ENCODE measurements at regions not wholly inside any gene's neighbourhood (a gene's known extent, or its start where the extent isn't known, plus 50 kb on each side); places are given as distances from the start of the nearest gene placed in this dataset.

DNA sequence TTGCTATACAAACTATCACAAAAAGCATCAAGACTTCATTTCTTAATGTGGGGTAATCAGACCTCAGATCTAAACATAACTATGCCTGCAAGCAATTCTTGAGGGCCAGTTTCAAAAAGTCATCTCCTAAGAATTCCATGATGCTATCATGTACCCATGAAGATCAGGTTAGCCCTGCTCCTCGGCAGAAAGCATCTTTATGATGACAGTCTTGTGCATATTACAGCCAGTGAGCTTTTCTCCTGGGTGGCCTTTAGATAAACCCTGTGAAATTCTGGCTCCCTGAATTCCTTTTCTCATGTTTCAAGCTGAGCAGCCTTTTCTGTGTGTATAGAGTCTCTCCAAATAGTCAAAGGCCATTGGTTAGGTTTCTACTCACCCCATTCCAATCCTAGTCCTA, 201.9 kb upstream of the MCTP2 start:
- WGBS, 2 donors, result 20 to 21% methylated on average over 1 of the region's 1 CpG
- no peaks in the 10 kb centered on the region for H3K9me3 ChIP-seq
- TF ChIP-seq POLR2A (IDR thresholded peaks at IDR 0.05), result no peak
- no peak overlapping the region for H3K27ac ChIP-seq
- DNase-seq (ENCODE audit: low spot score in 2 of 2), result no peak
- no peaks in the 10 kb centered on the region for H3K36me3 ChIP-seq
- H3K4me3 ChIP-seq, result no peak overlapping the region
- H3K4me1 ChIP-seq, result no peaks in the 10 kb centered on the region
- no peaks in the 10 kb centered on the region for H3K27me3 ChIP-seq

DNA sequence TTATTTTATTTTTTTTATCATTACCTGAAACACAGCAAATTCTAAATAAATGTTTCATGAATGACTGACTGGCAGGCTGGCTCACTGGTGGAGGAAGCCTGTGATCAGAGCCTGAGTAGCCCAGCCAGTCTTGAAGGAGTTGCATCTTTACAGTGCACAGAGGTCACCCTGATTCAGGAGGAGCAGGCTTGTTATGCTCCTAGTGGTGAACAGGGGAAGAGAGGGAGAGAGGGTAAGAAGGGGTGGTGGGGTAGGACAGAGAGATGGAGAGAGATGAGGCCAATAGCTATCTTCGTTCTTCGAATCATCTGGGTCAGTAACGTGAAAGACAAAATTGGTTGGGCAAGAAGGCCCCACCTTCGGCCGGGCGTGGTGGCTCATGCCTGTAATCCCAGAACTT, 202.6 kb upstream of the MCTP2 start:
- H3K4me3 ChIP-seq, result no peak overlapping the region
- no peak overlapping the region for H3K27ac ChIP-seq
- no peak for DNase-seq (ENCODE audit: low spot score in 2 of 2)
- TF ChIP-seq POLR2A (IDR thresholded peaks at IDR 0.05), result no peak
- TF ChIP-seq, protein P1, sequence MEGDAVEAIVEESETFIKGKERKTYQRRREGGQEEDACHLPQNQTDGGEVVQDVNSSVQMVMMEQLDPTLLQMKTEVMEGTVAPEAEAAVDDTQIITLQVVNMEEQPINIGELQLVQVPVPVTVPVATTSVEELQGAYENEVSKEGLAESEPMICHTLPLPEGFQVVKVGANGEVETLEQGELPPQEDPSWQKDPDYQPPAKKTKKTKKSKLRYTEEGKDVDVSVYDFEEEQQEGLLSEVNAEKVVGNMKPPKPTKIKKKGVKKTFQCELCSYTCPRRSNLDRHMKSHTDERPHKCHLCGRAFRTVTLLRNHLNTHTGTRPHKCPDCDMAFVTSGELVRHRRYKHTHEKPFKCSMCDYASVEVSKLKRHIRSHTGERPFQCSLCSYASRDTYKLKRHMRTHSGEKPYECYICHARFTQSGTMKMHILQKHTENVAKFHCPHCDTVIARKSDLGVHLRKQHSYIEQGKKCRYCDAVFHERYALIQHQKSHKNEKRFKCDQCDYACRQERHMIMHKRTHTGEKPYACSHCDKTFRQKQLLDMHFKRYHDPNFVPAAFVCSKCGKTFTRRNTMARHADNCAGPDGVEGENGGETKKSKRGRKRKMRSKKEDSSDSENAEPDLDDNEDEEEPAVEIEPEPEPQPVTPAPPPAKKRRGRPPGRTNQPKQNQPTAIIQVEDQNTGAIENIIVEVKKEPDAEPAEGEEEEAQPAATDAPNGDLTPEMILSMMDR (IDR thresholded peaks at IDR 0.05), result no peak
- TF ChIP-seq EP300 (IDR thresholded peaks at IDR 0.05), result no peak
- H3K9me3 ChIP-seq, result no peaks in the 10 kb centered on the region
- H3K36me3 ChIP-seq, result no peaks in the 10 kb centered on the region
- no peaks in the 10 kb centered on the region for H3K4me1 ChIP-seq
- WGBS, 2 donors, result 93 to 95% methylated on average over 6 of the region's 6 CpGs
- no peaks in the 10 kb centered on the region for H3K27me3 ChIP-seq

DNA sequence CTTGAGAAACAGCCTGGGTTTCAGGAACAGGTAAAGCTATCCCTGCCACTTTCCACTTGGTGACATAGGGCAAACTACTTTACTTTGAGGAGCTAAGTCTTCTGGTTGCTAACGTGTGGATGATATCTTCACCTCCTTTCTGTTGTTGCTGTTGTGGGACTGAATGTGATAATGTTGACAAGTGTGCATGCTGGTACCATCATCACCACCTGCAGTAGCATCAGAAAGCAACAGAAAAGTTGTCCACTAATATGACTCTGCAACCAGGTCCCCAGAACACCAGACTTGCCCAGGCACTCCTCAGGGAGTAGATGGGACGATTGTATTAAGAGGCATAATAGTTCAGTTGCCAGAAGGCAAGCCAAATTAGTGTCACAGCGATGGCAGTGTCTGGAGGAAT, 203.2 kb upstream of the MCTP2 start:
- H3K4me3 ChIP-seq, result no peak overlapping the region
- H3K4me1 ChIP-seq, result no peaks in the 10 kb centered on the region
- DNase-seq (ENCODE audit: low spot score in 2 of 2), result no peak
- no peaks in the 10 kb centered on the region for H3K36me3 ChIP-seq
- TF ChIP-seq, protein P1 (IDR thresholded peaks at IDR 0.05), result no peak
- TF ChIP-seq EP300 (IDR thresholded peaks at IDR 0.05) (no peak), POLR2A (IDR thresholded peaks at IDR 0.05) (no peak)
- no peaks in the 10 kb centered on the region for H3K27me3 ChIP-seq
- H3K27ac ChIP-seq, result no peak overlapping the region
- H3K9me3 ChIP-seq, result no peaks in the 10 kb centered on the region
- WGBS, 2 donors, result 74 to 80% methylated on average over 3 of the region's 3 CpGs

DNA sequence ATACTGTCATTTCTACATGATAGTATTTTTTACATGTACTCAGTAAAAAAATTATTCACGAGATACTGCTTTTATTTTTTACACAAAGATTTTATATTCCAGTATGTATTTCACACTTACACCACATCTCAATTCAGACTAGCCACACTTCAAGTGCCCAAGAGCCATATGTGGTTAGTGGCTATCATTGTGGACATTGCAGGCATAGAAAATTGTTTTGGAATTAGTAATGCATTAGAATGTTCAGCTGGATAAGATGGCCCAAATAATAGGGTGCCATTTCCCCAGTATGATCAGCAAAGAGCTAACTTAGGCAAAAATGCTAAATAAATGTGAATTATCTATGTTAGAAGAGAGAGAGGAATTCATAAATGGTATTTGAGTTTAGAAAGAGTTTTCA, 203.8 kb upstream of the MCTP2 start:
- Histone ChIP-seq H3K4me1 (no peaks in the 10 kb centered on the region), H3K36me3 (no peaks in the 10 kb centered on the region), H3K4me3 (no peak overlapping the region), H3K27ac (no peak overlapping the region), H3K9me3 (no peaks in the 10 kb centered on the region), H3K27me3 (no peaks in the 10 kb centered on the region)
- WGBS, 2 donors, result 47 to 58% methylated on average over 1 of the region's 1 CpG
- no peak for DNase-seq (ENCODE audit: low spot score in 2 of 2)
- TF ChIP-seq EP300 (IDR thresholded peaks at IDR 0.05), result no peak
- TF ChIP-seq, protein P1 (IDR thresholded peaks at IDR 0.05), result no peak
- no peak for TF ChIP-seq POLR2A (IDR thresholded peaks at IDR 0.05)

DNA sequence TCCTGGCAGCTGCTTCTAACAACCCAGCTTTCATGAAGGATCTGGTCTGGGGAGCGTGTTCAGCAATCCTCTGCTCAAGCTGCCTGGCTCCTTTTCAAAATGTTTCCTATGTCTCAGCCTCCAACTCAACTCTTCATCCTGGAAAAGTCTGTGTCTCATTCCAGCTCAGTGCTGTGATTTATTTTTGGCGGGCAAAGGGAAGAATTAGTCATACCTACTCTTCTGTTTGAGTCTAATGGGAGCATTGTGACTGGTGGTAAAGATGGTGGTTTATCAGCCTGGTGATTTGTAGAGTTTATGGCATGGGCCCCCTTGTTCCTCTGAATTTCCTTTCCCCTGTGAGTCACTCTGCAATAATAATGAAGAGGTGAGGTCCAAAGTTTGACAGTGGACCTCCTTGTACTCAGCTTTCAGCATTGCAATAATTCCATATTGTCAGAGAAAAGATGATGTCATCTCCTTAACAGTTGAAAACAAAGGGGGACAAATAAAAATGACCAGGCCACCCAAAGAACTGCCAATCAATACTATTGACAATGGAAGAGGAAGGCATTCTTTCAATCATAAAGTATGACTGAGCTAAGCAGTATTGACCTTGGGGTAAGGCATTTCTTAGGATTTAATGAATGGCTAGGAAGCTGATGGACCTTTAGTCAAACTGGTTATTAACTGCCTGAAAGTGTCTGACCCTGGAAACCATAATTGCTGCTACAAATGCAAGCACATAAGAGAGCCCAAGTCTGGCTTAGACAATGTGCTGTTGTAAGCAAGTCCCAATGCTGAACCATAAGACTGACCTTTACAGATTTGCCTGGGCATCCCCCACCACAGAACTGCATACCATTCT, 204.7 kb upstream of the MCTP2 start:
- H3K27me3 ChIP-seq, result no peaks in the 10 kb centered on the region
- peaks cover 0 to 6% (median 0%) of the 10 kb centered on the region in 4 donors for H3K4me1 ChIP-seq
- WGBS, 2 donors, result 36 to 48% methylated on average over 2 of the region's 2 CpGs
- H3K36me3 ChIP-seq, result no peaks in the 10 kb centered on the region
- no peak overlapping the region for H3K4me3 ChIP-seq
- TF ChIP-seq, protein P1 (IDR thresholded peaks at IDR 0.05), result no peak
- TF ChIP-seq POLR2A (IDR thresholded peaks at IDR 0.05) (no peak), EP300 (IDR thresholded peaks at IDR 0.05) (no peak)
- no peaks in the 10 kb centered on the region for H3K9me3 ChIP-seq
- H3K27ac ChIP-seq, result no peak overlapping the region
- DNase-seq (ENCODE audit: low spot score in 2 of 2), result no peak

Measured in tibial nerve (tissue), 4 donors.